ENCODE measurements at regions not wholly inside any gene's neighbourhood (a gene's known extent, or its start where the extent isn't known, plus 50 kb on each side); places are given as distances from the start of the nearest gene placed in this dataset.
A peak's percentile ranks its signal among the peaks of the same experiment; 100 is the strongest.

DNA sequence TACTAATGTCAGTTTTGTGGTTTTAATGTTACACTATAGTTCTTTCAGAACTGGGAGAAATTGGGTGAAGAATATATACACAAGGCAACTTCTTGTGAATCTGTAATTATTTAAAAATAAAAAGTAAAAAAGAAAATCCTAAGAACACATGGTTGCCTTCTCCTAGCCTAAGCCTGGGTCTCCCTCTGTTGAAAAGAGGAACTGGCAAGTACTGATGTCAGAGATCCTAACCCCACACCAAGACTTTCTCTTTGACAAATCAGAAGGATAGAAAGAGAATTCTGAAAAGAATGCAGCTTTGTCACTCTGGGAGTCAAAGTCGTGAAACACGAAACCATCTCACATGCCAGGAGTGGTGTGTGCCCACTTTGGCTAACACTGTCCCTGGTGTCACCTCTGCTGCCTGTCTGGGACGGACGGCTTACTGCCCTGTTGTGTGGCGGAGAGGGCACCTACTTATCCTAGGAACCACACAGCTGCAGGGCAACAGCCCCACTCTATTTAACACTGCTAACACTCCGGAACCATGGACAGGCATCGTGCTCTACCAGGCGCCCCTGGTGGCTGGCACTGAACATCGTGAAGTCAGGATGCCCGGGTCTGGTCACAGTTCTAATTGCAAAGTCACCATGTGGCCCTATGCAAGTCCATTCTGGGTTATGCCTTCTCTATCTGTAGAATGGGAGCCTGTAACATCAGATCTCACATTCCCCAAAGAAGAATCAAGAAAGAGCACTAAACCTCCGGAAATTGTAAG, 108.7 kb upstream of the CD82 start:
- Histone ChIP-seq H3K4me3 (no peak overlapping the region), H3K4me1 (no peaks in the 10 kb centered on the region), H3K27ac (no peak overlapping the region), H3K4me2 (no peak overlapping the region), H3K9me3 (0 out of 3 replicates have a peak, but pooled peaks cover 6% of the 10 kb centered on the region)
- ChIA-PET CTCF (interaction anchor here (0.8 to 1.7 kb wide), 5 partner anchors 9 to 179 kb away, joined by 3 to 6 read pairs (median 3); no protein-coding TSS in a partner anchor), POLR2A (no interaction called here)
- WGBS (ENCODE audit: missing lambda C conversion rate), result 47% methylated on average over 11 of the region's 11 CpGs
- TF ChIP-seq, protein P1, sequence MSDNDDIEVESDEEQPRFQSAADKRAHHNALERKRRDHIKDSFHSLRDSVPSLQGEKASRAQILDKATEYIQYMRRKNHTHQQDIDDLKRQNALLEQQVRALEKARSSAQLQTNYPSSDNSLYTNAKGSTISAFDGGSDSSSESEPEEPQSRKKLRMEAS (IDR thresholded peaks at IDR 0.05), result 0 out of 2 replicates have a peak, but pooled peaks have one; percentile 32
- no peak for TF ChIP-seq CHD4 (IDR thresholded peaks at IDR 0.05; ENCODE audit: borderline replicate concordance)
- TF ChIP-seq MAZ (IDR thresholded peaks at IDR 0.05; ENCODE audit: borderline replicate concordance, low read depth, low read length), result no peak
- 0 out of 5 replicates have a peak, but pooled peaks of 1 of the 2 experiments have one; percentile 19 for TF ChIP-seq RAD21 (conservative IDR thresholded peaks at IDR 0.05 in 1 of 2, IDR thresholded peaks at IDR 0.05 in 1 of 2)
- no peak for TF ChIP-seq HOXA7 (CRISPR knock-in tag; IDR thresholded peaks at IDR 0.05)
- peak; percentile 27; the same call in 2 of the 3 replicates for TF ChIP-seq CTCF (IDR thresholded peaks at IDR 0.05)
- TF ChIP-seq NR3C1 (IDR thresholded peaks at IDR 0.05), result no peak
- peak; percentile 42 to 54 for DNase-seq (ENCODE audit: low read depth in 1 of 2, low spot score in 1 of 2)
- FAIRE-seq, result no peak
- ATAC-seq, result peak; percentile 88 to 96

GRCh38 chr11:44457862-44458261, 107.6 kb upstream of the CD82 start:
- ChIA-PET CTCF (interaction anchor here (0.7 to 1.9 kb wide), 4 partner anchors 10 to 180 kb away, joined by 3 to 6 read pairs (median 4); no protein-coding TSS in a partner anchor), POLR2A (no interaction called here)
- DNase-seq (ENCODE audit: low read depth in 1 of 2, low spot score in 1 of 2), result no peak
- Histone ChIP-seq H3K27ac (no peak overlapping the region), H3K4me2 (no peak overlapping the region), H3K4me1 (no peaks in the 10 kb centered on the region), H3K9me3 (0 out of 3 replicates have a peak, but pooled peaks cover 6% of the 10 kb centered on the region), H3K4me3 (no peak overlapping the region)
- TF ChIP-seq CBX8 (IDR thresholded peaks at IDR 0.05), result no peak
- no peak for ATAC-seq
- no peak for FAIRE-seq

GRCh38 chr11:44463751-44464150, 101.7 kb upstream of the CD82 start:
- Histone ChIP-seq H3K4me3 (no peak overlapping the region), H3K9me3 (peaks cover 19% of the 10 kb centered on the region), H3K4me1 (no peaks in the 10 kb centered on the region), H3K27ac (no peak overlapping the region), H3K4me2 (no peak overlapping the region)
- DNase-seq (ENCODE audit: low read depth in 1 of 2, low spot score in 1 of 2) (no peak), ATAC-seq (no peak), FAIRE-seq (no peak)
- TF ChIP-seq, protein P1 (IDR thresholded peaks at IDR 0.05), result no peak
- TF ChIP-seq MAZ (IDR thresholded peaks at IDR 0.05; ENCODE audit: borderline replicate concordance, low read depth, low read length) (no peak), NPAS2 (CRISPR knock-in tag; IDR thresholded peaks at IDR 0.05; ENCODE audit: borderline replicate concordance) (no peak), HOXA7 (CRISPR knock-in tag; IDR thresholded peaks at IDR 0.05) (no peak), JUN (IDR thresholded peaks at IDR 0.05) (no peak), CBX8 (IDR thresholded peaks at IDR 0.05) (no peak), BHLHE40 (IDR thresholded peaks at IDR 0.05; ENCODE audit: low read depth, low read length) (no peak), KDM1A (IDR thresholded peaks at IDR 0.05; ENCODE audit: low read depth) (no peak), HOXB5 (CRISPR knock-in tag; IDR thresholded peaks at IDR 0.05) (no peak), POLR2A (IDR thresholded peaks at IDR 0.05; ENCODE audit: low read length) (no peak), SMC3 (IDR thresholded peaks at IDR 0.05) (no peak), ESRRA (IDR thresholded peaks at IDR 0.05; ENCODE audit: borderline replicate concordance, low read length) (no peak)
- TF ChIP-seq, protein P2, sequence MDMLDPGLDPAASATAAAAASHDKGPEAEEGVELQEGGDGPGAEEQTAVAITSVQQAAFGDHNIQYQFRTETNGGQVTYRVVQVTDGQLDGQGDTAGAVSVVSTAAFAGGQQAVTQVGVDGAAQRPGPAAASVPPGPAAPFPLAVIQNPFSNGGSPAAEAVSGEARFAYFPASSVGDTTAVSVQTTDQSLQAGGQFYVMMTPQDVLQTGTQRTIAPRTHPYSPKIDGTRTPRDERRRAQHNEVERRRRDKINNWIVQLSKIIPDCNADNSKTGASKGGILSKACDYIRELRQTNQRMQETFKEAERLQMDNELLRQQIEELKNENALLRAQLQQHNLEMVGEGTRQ (IDR thresholded peaks at IDR 0.05), result no peak
- ChIA-PET CTCF (no interaction called here), POLR2A (no interaction called here)
- 30% methylated on average over 3 of the region's 5 CpGs for whole genome bisulfite sequencing (ENCODE audit: missing lambda C conversion rate)

Data from A549 (cell line).